ENCODE measurements at regions not wholly inside any gene's neighbourhood (a gene's known extent, or its start where the extent isn't known, plus 50 kb on each side); places are given as distances from the start of the nearest gene placed in this dataset.

DNA sequence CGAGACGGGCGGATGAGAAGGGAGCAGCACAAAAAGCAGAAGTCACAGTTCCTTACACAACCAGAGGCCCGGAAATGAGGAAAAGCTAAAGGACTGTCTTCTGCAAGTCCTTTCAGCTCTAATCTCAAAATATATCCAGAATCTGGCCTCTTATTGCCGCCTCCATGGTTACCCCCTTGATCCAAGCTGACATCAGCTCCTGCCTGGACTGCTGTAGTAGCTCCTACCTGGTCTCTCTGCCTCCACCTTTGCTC is 324.0 kb upstream of the ROPN1 start:
- H3K9me2 ChIP-seq (replicated peaks; ENCODE audit: insufficient read depth, low read length): no peaks in the 10 kb centered on the region
- no peak overlapping the region for H3K4me3 ChIP-seq (ENCODE audit: insufficient read depth, low read length, poor library complexity, severe bottlenecking)
- no peaks in the 10 kb centered on the region for H4K20me1 ChIP-seq (ENCODE audit: low read depth, low read length)
- no peak overlapping the region for H2AFZ ChIP-seq (ENCODE audit: low read depth, low read length, severe bottlenecking)
- TF ChIP-seq, protein P1, sequence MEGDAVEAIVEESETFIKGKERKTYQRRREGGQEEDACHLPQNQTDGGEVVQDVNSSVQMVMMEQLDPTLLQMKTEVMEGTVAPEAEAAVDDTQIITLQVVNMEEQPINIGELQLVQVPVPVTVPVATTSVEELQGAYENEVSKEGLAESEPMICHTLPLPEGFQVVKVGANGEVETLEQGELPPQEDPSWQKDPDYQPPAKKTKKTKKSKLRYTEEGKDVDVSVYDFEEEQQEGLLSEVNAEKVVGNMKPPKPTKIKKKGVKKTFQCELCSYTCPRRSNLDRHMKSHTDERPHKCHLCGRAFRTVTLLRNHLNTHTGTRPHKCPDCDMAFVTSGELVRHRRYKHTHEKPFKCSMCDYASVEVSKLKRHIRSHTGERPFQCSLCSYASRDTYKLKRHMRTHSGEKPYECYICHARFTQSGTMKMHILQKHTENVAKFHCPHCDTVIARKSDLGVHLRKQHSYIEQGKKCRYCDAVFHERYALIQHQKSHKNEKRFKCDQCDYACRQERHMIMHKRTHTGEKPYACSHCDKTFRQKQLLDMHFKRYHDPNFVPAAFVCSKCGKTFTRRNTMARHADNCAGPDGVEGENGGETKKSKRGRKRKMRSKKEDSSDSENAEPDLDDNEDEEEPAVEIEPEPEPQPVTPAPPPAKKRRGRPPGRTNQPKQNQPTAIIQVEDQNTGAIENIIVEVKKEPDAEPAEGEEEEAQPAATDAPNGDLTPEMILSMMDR (IDR thresholded peaks at IDR 0.05; ENCODE audit: insufficient read depth, low read length, poor library complexity, severe bottlenecking): no peak
- TF ChIP-seq EZH2phosphoT487 (conservative IDR thresholded peaks at IDR 0.05; ENCODE audit: low read length): no peak
- no peak overlapping the region for H3K27ac ChIP-seq (ENCODE audit: low read depth, low read length)
- H3K9ac ChIP-seq (ENCODE audit: low read length): no peak overlapping the region
- no peaks in the 10 kb centered on the region for H3F3A ChIP-seq (ENCODE audit: insufficient read depth)
- H3K4me2 ChIP-seq (ENCODE audit: low read depth, low read length, poor library complexity, severe bottlenecking): no peak overlapping the region
- H3K9me3 ChIP-seq (ENCODE audit: insufficient read depth, low read length): no peaks in the 10 kb centered on the region
- H3K27me3 ChIP-seq (ENCODE audit: low read length): 0 out of 2 replicates have a peak, but pooled peaks cover 2% of the 10 kb centered on the region
- no peaks in the 10 kb centered on the region for H3K79me2 ChIP-seq (ENCODE audit: insufficient read depth, low read length)
- H3K36me3 ChIP-seq (ENCODE audit: low read length): no peaks in the 10 kb centered on the region

DNA sequence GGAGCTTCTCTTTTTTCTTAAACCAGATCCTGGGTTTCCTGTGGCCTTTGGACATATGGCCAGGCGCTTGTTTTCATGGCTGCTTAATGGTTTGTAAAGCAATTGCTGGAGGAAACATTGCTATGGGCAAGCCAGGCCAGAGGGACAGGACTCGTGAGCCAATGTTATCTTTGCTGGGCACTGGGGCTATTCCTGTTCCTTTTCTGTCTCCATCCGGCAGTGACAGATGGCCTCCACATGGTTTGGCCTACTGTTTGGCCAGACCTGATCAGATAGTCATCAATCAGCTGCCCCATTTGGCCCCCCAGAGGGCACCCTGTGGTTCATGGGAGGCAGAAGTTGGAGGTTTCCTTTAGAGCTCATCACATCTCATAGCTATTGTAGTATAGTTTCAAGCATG is 326.1 kb upstream of the ROPN1 start:
- no peak overlapping the region for H3K9ac ChIP-seq (ENCODE audit: low read length)
- TF ChIP-seq, protein P1 (IDR thresholded peaks at IDR 0.05; ENCODE audit: insufficient read depth, low read length, poor library complexity, severe bottlenecking): no peak
- no peak for TF ChIP-seq EZH2phosphoT487 (conservative IDR thresholded peaks at IDR 0.05; ENCODE audit: low read length)
- H3K36me3 ChIP-seq (ENCODE audit: low read length): no peaks in the 10 kb centered on the region
- no peaks in the 10 kb centered on the region for H4K20me1 ChIP-seq (ENCODE audit: low read depth, low read length)
- H2AFZ ChIP-seq (ENCODE audit: low read depth, low read length, severe bottlenecking): no peak overlapping the region
- no peaks in the 10 kb centered on the region for H3K79me2 ChIP-seq (ENCODE audit: insufficient read depth, low read length)
- no peak overlapping the region for H3K4me2 ChIP-seq (ENCODE audit: low read depth, low read length, poor library complexity, severe bottlenecking)
- no peak overlapping the region for H3K4me3 ChIP-seq (ENCODE audit: insufficient read depth, low read length, poor library complexity, severe bottlenecking)
- H3K9me2 ChIP-seq (replicated peaks; ENCODE audit: insufficient read depth, low read length): no peaks in the 10 kb centered on the region
- H3K9me3 ChIP-seq (ENCODE audit: insufficient read depth, low read length): no peaks in the 10 kb centered on the region
- H3F3A ChIP-seq (ENCODE audit: insufficient read depth): no peaks in the 10 kb centered on the region
- 0 out of 2 replicates have a peak, but pooled peaks cover 2% of the 10 kb centered on the region for H3K27me3 ChIP-seq (ENCODE audit: low read length)
- no peak overlapping the region for H3K27ac ChIP-seq (ENCODE audit: low read depth, low read length)

DNA sequence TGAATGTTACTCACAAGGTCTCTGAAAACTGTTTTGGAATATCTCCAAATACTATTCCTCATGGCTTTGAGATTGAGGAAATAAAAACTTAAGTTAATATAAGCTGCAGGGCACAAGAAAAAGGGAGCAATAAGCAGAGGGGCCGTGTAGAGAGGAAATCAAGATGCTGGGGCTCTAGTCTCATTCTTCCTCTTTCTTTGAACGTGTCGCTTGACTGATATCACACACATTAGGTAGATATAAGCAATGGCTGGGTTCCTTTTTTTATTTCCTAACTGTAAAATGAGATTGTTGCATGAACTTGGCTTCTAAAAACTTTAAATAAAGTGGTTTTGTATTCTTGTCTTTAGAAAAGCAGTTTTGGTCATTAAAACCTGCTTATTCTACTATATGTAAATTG is 326.7 kb upstream of the ROPN1 start:
- H3K27ac ChIP-seq (ENCODE audit: low read depth, low read length): no peak overlapping the region
- H3K36me3 ChIP-seq (ENCODE audit: low read length): no peaks in the 10 kb centered on the region
- no peaks in the 10 kb centered on the region for H3K9me2 ChIP-seq (replicated peaks; ENCODE audit: insufficient read depth, low read length)
- TF ChIP-seq EZH2phosphoT487 (conservative IDR thresholded peaks at IDR 0.05; ENCODE audit: low read length): no peak
- TF ChIP-seq, protein P1 (IDR thresholded peaks at IDR 0.05; ENCODE audit: insufficient read depth, low read length, poor library complexity, severe bottlenecking): no peak
- H3K27me3 ChIP-seq (ENCODE audit: low read length): 0 out of 2 replicates have a peak, but pooled peaks cover 2% of the 10 kb centered on the region
- H2AFZ ChIP-seq (ENCODE audit: low read depth, low read length, severe bottlenecking): no peak overlapping the region
- H3K9ac ChIP-seq (ENCODE audit: low read length): no peak overlapping the region
- H4K20me1 ChIP-seq (ENCODE audit: low read depth, low read length): no peaks in the 10 kb centered on the region
- no peak overlapping the region for H3K4me2 ChIP-seq (ENCODE audit: low read depth, low read length, poor library complexity, severe bottlenecking)
- no peaks in the 10 kb centered on the region for H3F3A ChIP-seq (ENCODE audit: insufficient read depth)
- H3K4me3 ChIP-seq (ENCODE audit: insufficient read depth, low read length, poor library complexity, severe bottlenecking): no peak overlapping the region
- H3K79me2 ChIP-seq (ENCODE audit: insufficient read depth, low read length): no peaks in the 10 kb centered on the region
- H3K9me3 ChIP-seq (ENCODE audit: insufficient read depth, low read length): no peaks in the 10 kb centered on the region

DNA sequence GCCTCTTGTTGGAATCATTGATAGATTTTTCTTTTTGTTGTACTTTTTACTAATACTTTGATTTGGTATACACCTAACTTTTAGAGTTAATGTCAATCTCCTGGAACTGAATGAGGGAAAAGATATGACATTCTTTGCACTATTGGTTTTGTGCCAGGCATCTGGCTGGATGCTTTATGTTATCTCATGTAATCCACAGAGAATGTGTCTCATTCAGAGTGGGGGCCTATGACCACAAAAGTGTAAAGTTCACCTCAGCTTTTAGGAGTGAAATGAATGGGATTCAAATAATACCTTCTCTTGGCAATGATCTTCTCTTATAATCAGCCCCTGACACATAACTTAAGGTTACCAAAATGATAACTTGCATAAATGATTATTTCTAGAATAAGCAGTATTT is 329.1 kb upstream of the ROPN1 start:
- Histone ChIP-seq H3K27me3 (ENCODE audit: low read length) (no peaks in the 10 kb centered on the region), H3K79me2 (ENCODE audit: insufficient read depth, low read length) (no peaks in the 10 kb centered on the region), H3K9ac (ENCODE audit: low read length) (no peak overlapping the region), H4K20me1 (ENCODE audit: low read depth, low read length) (no peaks in the 10 kb centered on the region), H3F3A (ENCODE audit: insufficient read depth) (no peaks in the 10 kb centered on the region), H3K9me3 (ENCODE audit: insufficient read depth, low read length) (no peaks in the 10 kb centered on the region), H3K4me3 (ENCODE audit: insufficient read depth, low read length, poor library complexity, severe bottlenecking) (no peak overlapping the region), H3K4me2 (ENCODE audit: low read depth, low read length, poor library complexity, severe bottlenecking) (no peak overlapping the region), H3K27ac (ENCODE audit: low read depth, low read length) (no peak overlapping the region), H3K36me3 (ENCODE audit: low read length) (no peaks in the 10 kb centered on the region), H3K9me2 (replicated peaks; ENCODE audit: insufficient read depth, low read length) (no peaks in the 10 kb centered on the region), H2AFZ (ENCODE audit: low read depth, low read length, severe bottlenecking) (no peak overlapping the region)
- TF ChIP-seq, protein P1 (IDR thresholded peaks at IDR 0.05; ENCODE audit: insufficient read depth, low read length, poor library complexity, severe bottlenecking): no peak
- TF ChIP-seq EZH2phosphoT487 (conservative IDR thresholded peaks at IDR 0.05; ENCODE audit: low read length): no peak

Measured in SU-DHL-6 (cell line).